ENCODE measurements at regions not wholly inside any gene's neighbourhood (a gene's known extent, or its start where the extent isn't known, plus 50 kb on each side); places are given as distances from the start of the nearest gene placed in this dataset.
"Not testable (repeated sequence)": the region's sequence is repeated elsewhere in the genome, so short reads cannot be mapped to it uniquely, and the experiment has no call there.

GRCh38 chr20:56766528-56766927 lies 137.4 kb downstream of the TFAP2C start:
- no peak for DNase-seq (ENCODE audit: low read depth in 2 of 2)

- DNase-seq (ENCODE audit: low read depth in 2 of 2), result no peak
These were observed 141.0 kb downstream of the TFAP2C start for GRCh38 chr20:56769921-56770600.

- DNase-seq (ENCODE audit: low read depth in 2 of 2), result no peak
These were observed 144.6 kb downstream of the TFAP2C start for GRCh38 chr20:56773749-56774148.

GRCh38 chr20:56774873-56775272 lies 145.8 kb downstream of the TFAP2C start:
- no peak for DNase-seq (ENCODE audit: low read depth in 2 of 2)

GRCh38 chr20:56776345-56776744 lies 147.2 kb downstream of the TFAP2C start:
- DNase-seq (ENCODE audit: low read depth in 2 of 2), result no peak

- DNase-seq (ENCODE audit: low read depth in 2 of 2), result no peak
These were observed 149.7 kb downstream of the TFAP2C start for GRCh38 chr20:56778765-56779195.

GRCh38 chr20:56779452-56780143 lies 150.5 kb downstream of the TFAP2C start:
- no peak for DNase-seq (ENCODE audit: low read depth in 2 of 2)

- DNase-seq (ENCODE audit: low read depth in 2 of 2), result no peak
These were observed 151.2 kb downstream of the TFAP2C start for GRCh38 chr20:56780266-56780665.

GRCh38 chr20:56781108-56781739 lies 152.1 kb downstream of the TFAP2C start:
- no peak for DNase-seq (ENCODE audit: low read depth in 2 of 2)

GRCh38 chr20:56781987-56782560 lies 153.0 kb downstream of the TFAP2C start:
- not testable (repeated sequence) for DNase-seq (ENCODE audit: low read depth in 2 of 2)

GRCh38 chr20:56782814-56783213 lies 153.7 kb downstream of the TFAP2C start:
- not testable (repeated sequence) for DNase-seq (ENCODE audit: low read depth in 2 of 2)

- no peak for DNase-seq (ENCODE audit: low read depth in 2 of 2)
These were observed 154.7 kb downstream of the TFAP2C start for GRCh38 chr20:56783826-56784225.

GRCh38 chr20:56786503-56786902 lies 157.4 kb downstream of the TFAP2C start:
- no peak for DNase-seq (ENCODE audit: low read depth in 2 of 2)

GRCh38 chr20:56788041-56788670 lies 159.1 kb downstream of the TFAP2C start:
- no peak for DNase-seq (ENCODE audit: low read depth in 2 of 2)

GRCh38 chr20:56788671-56789610 lies 159.8 kb downstream of the TFAP2C start:
- no peak for DNase-seq (ENCODE audit: low read depth in 2 of 2)

GRCh38 chr20:56793916-56794315 lies 164.8 kb downstream of the TFAP2C start:
- no peak for DNase-seq (ENCODE audit: low read depth in 2 of 2)

GRCh38 chr20:56795492-56795891 lies 166.4 kb downstream of the TFAP2C start:
- DNase-seq (ENCODE audit: low read depth in 2 of 2), result no peak

- no peak for DNase-seq (ENCODE audit: low read depth in 2 of 2)
These were observed 167.2 kb downstream of the TFAP2C start for GRCh38 chr20:56796345-56796744.

- DNase-seq (ENCODE audit: low read depth in 2 of 2), result no peak
These were observed 167.9 kb downstream of the TFAP2C start for GRCh38 chr20:56797023-56797422.

- no peak for DNase-seq (ENCODE audit: low read depth in 2 of 2)
These were observed 169.5 kb downstream of the TFAP2C start for GRCh38 chr20:56798634-56799033.

- no peak for DNase-seq (ENCODE audit: low read depth in 2 of 2)
These were observed 170.1 kb downstream of the TFAP2C start for GRCh38 chr20:56799187-56799586.

Measured in stimulated activated CD8-positive, alpha-beta memory T cell treated with anti-CD3 and anti-CD28 coated beads, Interleukin-15, amount 100 ng/mL, for 48 hours (primary cell).